Astrocyte of the spinal cord (primary cell): ENCODE measurements at regions not wholly inside any gene's neighbourhood (a gene's known extent, or its start where the extent isn't known, plus 50 kb on each side); places are given as distances from the start of the nearest gene placed in this dataset.
"Not testable (repeated sequence)": the region's sequence is repeated elsewhere in the genome, so short reads cannot be mapped to it uniquely, and the experiment has no call there.

Experiments
- DNase-seq: peaks from one replicate; pipeline ENCODE4 v3.0.0; 2011; ENCODE audit warnings: low read depth, low spot score
- H3K4me3 ChIP-seq: 2 replicates; pipeline ENCODE4 v1.5.1; 2011; ENCODE audit warnings: low read depth, mild to moderate bottlenecking, low read length, moderate library complexity
- in situ Hi-C: cut with HindIII; loops from 2 replicates; pipeline ENCODE4 v1.10.0; 2017; ENCODE audit warnings: low sequenced_read_pairs
- TF ChIP-seq, protein P1 (sequence below): IDR thresholded peaks from 2 replicates; pipeline ENCODE4 v1.5.1; 2012; ENCODE audit warnings: low read depth, mild to moderate bottlenecking, low read length, inconsistent platforms

DNA sequence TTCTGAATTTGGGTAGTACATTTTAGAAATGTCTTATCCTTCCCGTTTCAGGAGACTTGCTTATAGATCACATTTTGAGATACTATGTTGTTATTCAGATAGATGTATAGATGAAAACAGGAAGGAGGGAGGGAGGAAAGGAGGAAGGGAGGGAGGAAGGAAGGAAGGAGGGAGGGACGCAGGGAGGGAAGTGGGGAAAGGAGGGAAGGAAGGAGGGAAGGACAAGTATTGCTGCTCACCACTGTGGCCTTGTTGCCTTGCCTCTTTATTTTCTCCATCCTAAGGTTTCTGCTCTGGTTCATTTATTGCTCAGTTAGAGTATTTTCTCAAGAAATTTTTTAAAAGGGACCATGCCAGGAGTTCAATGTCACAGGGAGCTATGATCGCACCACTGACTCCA, 134.3 kb downstream of the LTN1 start:
- in situ Hi-C loops, result no loop called here
- H3K4me3 ChIP-seq, result no peak overlapping the region
- TF ChIP-seq, protein P1, sequence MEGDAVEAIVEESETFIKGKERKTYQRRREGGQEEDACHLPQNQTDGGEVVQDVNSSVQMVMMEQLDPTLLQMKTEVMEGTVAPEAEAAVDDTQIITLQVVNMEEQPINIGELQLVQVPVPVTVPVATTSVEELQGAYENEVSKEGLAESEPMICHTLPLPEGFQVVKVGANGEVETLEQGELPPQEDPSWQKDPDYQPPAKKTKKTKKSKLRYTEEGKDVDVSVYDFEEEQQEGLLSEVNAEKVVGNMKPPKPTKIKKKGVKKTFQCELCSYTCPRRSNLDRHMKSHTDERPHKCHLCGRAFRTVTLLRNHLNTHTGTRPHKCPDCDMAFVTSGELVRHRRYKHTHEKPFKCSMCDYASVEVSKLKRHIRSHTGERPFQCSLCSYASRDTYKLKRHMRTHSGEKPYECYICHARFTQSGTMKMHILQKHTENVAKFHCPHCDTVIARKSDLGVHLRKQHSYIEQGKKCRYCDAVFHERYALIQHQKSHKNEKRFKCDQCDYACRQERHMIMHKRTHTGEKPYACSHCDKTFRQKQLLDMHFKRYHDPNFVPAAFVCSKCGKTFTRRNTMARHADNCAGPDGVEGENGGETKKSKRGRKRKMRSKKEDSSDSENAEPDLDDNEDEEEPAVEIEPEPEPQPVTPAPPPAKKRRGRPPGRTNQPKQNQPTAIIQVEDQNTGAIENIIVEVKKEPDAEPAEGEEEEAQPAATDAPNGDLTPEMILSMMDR, result no peak
- DNase-seq, result no peak

DNA sequence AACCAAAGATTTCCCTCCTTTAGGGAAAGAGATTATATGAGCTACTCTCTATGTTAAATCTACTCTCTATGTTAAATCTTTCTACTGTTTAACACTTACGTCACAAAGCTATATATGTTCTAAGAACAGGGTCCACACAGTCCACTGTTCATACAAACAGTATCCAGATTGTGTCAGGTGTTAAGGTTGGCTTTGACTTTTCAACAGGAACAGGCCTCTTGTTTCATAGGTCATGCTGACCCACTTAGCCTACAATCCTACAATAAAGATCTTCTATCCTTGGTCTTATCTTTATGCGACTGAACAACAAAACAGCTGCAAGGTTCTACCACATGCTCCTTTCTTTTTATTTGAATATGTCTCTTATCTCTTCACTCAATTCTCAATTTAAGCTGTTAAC, 134.9 kb downstream of the LTN1 start:
- TF ChIP-seq, protein P1, result no peak

DNA sequence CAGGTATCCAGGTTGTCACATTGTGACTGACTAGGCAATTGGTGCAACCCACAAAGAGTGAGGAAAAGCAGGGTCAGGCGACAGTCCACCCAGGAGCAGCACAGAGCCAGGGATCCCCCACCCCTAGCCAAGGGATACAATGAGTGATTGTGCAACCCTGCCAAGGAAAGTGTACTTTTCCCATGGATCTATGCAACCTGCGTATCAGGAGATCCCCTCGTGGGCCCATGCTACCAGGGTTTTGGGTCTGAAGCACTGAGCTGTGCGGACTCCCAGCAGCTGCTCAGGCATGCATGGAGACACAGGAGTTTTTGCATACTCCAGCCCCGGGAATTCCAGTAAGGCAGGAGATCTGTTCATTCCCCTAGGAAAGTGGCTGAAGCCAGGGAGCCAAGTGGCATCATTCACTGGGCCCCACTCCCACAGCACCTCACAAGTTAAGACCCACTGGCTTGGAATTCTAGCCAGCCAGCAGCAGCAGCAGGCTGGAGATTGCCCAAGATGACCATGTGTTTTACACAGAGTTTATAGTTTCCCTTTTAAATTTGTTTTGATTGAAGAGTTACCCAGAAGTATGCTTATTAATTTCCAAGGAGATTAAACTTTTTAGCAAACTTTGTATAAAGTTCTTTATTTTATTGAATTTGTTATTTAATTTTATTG, 136.0 kb downstream of the LTN1 start:
- no peak for DNase-seq
- TF ChIP-seq, protein P1, result no peak
- no peak overlapping the region for H3K4me3 ChIP-seq
- in situ Hi-C loops, result no loop called here

More for the DNA sequence above, 134.9 kb downstream of the LTN1 start:
- in situ Hi-C loops, result no loop called here
- no peak for DNase-seq
- H3K4me3 ChIP-seq, result no peak overlapping the region

DNA sequence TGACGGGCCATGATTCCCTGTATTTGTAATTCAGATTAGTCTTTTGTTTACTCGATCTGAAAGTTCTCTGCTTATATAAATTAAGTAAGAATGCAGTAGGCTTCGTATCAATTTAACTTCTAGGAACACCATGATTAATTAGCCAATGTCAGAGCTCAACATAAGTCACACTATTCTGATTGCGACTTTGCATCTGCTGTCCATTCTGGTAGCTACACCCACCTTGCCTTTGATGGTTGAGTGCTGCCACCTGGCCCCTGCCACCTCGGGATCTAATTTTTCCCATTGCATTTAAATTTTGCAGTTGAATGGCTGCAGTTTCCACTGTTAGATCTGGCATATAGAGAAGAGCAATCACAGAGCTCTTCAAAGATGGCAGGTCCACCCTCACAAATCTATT, 140.0 kb downstream of the LTN1 start:
- in situ Hi-C loops, result no loop called here
- TF ChIP-seq, protein P1, result no peak
- DNase-seq, result no peak
- H3K4me3 ChIP-seq, result no peak overlapping the region

DNA sequence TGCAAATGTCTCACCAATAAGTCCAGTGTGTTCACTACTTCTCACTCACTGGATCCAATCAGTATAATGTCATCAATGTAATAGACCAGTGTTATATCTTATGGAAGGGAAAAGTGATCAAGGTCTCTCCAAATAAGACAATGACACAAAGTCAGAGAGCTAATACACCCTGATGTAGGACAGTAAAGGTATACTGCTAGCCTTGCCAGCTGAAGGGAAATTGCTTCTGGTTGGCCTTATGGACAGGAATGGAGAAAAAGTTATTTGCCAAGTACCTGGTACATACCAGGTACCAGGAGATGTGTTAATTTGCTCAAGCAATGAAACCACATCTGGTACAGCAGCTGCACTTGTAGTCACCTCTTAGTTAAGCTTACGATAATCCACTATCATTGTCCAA, 141.0 kb downstream of the LTN1 start:
- TF ChIP-seq, protein P1, result no peak
- DNase-seq, result no peak

DNA sequence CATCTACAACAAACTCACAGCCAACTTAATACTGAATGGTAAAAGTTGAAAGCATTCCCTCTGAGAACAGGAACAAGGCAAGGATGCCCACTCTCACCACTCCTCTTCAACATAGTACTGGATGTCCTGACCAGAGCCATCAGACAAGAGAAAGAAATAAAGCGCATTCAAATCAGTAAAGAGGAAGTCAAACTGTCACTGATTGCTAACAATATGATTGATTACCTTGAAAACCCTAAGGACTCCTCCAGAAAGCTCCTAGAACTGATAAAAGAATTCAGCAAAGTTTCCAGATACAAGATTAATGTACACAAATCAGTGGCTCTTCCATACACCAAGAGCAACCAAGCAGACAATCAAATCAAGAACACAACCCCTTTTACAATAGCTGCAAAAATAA, 153.4 kb downstream of the LTN1 start:
- H3K4me3 ChIP-seq, DNase-seq, in situ Hi-C loops: not testable (repeated sequence)

More for the DNA sequence above, 141.0 kb downstream of the LTN1 start:
- in situ Hi-C loops, result no loop called here
- no peak overlapping the region for H3K4me3 ChIP-seq

DNA sequence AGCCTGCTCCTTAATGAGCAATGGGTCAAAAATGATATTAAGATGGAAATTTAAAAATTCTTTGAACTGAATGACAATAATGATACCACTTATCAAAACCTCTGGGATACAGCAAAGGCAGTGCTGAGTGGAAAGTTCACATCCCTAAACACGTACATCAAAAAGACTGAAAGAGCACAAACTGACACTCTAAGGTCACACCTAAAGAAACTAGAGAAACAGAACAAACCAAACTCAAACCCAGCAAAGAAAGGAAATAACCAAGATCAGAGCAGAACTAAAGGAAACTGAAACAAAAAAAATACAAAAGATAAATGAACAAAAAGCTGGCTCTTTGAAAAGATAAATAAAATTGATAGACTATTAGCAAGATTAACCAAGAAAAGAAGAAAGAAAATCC, 155.3 kb downstream of the LTN1 start:
- H3K4me3 ChIP-seq, in situ Hi-C loops, DNase-seq: not testable (repeated sequence)

DNA sequence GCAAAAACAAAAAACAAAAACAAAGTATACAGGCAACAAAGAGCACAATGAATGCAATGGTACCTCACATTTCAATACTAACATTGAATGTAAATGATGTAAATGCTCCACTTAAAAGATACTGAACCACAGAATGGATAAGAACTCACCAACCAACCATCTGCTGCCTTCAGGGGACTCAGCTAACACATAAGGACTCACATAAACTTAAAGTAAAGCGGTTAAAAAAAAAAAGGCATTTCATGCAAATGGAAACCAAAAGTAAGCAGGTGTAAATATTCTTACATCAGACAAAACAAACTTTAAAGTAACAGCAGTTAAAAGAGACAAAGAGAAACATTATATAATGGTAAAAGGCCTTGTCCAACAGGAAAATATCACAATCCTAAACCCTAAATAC, 156.1 kb downstream of the LTN1 start:
- H3K4me3 ChIP-seq, in situ Hi-C loops, DNase-seq: not testable (repeated sequence)
